Erythroblast (primary cell): ENCODE measurements at regions not wholly inside any gene's neighbourhood (a gene's known extent, or its start where the extent isn't known, plus 50 kb on each side); places are given as distances from the start of the nearest gene placed in this dataset.

Experiments used
- GATA1 ChIP-seq: IDR thresholded peaks from 2 replicates; pipeline ENCODE4 v1.6.1; 2011; ENCODE audit warnings: low read depth, mild to moderate bottlenecking, control low read depth, low read length, moderate library complexity
- POLR2A ChIP-seq: IDR thresholded peaks from 2 replicates; pipeline ENCODE4 v1.6.1; 2011; ENCODE audit warnings: mild to moderate bottlenecking, low read length

DNA sequence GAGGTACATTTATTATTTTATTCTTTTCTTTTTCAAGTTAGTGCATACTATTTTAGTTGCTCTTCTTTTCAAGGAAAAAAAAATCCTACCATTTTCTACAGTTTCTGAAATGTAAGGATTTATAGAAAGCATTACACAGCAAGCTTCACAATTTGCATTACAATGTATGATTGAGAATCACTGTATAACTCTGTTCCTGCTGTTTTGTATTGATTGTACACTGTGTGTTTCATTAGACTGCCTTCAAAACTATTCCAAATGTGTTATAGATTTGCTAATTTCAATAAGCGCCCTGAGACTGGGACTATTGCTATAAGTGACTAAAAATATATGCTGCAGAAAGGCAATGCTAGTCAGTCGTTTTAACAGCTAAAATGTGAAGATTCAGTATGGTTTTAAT, 479.7 kb upstream of the EYS start:
- TF ChIP-seq POLR2A (no peak), GATA1 (no peak)
